Fibroblast of upper back skin (primary cell): ENCODE measurements at regions not wholly inside any gene's neighbourhood (a gene's known extent, or its start where the extent isn't known, plus 50 kb on each side); places are given as distances from the start of the nearest gene placed in this dataset.
"Not testable (repeated sequence)": the region's sequence is repeated elsewhere in the genome, so short reads cannot be mapped to it uniquely, and the experiment has no call there.

ENCODE experiments used
- DNase-seq: peaks from one replicate; pipeline ENCODE4 v3.0.0-alpha.2; 2013

GRCh38 chr6:135657207-135657606 is 159.7 kb upstream of the AHI1 start:
- DNase-seq = no peak

- no peak for DNase-seq
Measured at GRCh38 chr6:135658481-135658880, 160.9 kb upstream of the AHI1 start.

- no peak for DNase-seq
Measured at GRCh38 chr6:135658916-135659315, 161.4 kb upstream of the AHI1 start.

GRCh38 chr6:135664527-135664926 is 167.0 kb upstream of the AHI1 start:
- no peak for DNase-seq

- no peak for DNase-seq
Measured at GRCh38 chr6:135665935-135666334, 168.4 kb upstream of the AHI1 start.

- DNase-seq = peak; percentile 54
Measured at GRCh38 chr6:135667691-135668455, 170.3 kb upstream of the AHI1 start.

- no peak for DNase-seq
Measured at GRCh38 chr6:135672256-135672655, 174.7 kb upstream of the AHI1 start.

GRCh38 chr6:135673501-135674309 is 176.2 kb upstream of the AHI1 start:
- DNase-seq = peak; percentile 85

GRCh38 chr6:135675026-135675425 is 176.5 kb upstream of the PDE7B start:
- DNase-seq = peak; percentile 37

- DNase-seq = peak; percentile 58
Measured at GRCh38 chr6:135675862-135676261, 175.6 kb upstream of the PDE7B start.

- DNase-seq = no peak
Measured at GRCh38 chr6:135680964-135681913, 170.3 kb upstream of the PDE7B start.

- DNase-seq = peak; percentile 95
Measured at GRCh38 chr6:135686784-135687301, 164.7 kb upstream of the PDE7B start.

- not testable (repeated sequence) for DNase-seq
Measured at GRCh38 chr6:135688476-135688875, 163.0 kb upstream of the PDE7B start.

GRCh38 chr6:135692426-135692825 is 159.1 kb upstream of the PDE7B start:
- peak; percentile 31 for DNase-seq

- peak; percentile 45 for DNase-seq
Measured at GRCh38 chr6:135693811-135694370, 157.6 kb upstream of the PDE7B start.

- DNase-seq = no peak
Measured at GRCh38 chr6:135699705-135700104, 151.8 kb upstream of the PDE7B start.

GRCh38 chr6:135701426-135701825 is 150.1 kb upstream of the PDE7B start:
- DNase-seq = no peak

GRCh38 chr6:135703007-135703406 is 148.5 kb upstream of the PDE7B start:
- no peak for DNase-seq

- DNase-seq = peak; percentile 6
Measured at GRCh38 chr6:135703621-135704020, 147.9 kb upstream of the PDE7B start.

- DNase-seq = peak; percentile 11
Measured at GRCh38 chr6:135707426-135707825, 144.1 kb upstream of the PDE7B start.

GRCh38 chr6:135710042-135710441 is 141.5 kb upstream of the PDE7B start:
- no peak for DNase-seq

GRCh38 chr6:135722190-135722589 is 129.3 kb upstream of the PDE7B start:
- no peak for DNase-seq
